ENCODE measurements at regions not wholly inside any gene's neighbourhood (a gene's known extent, or its start where the extent isn't known, plus 50 kb on each side); places are given as distances from the start of the nearest gene placed in this dataset.

- DNase-seq (ENCODE audit: low read depth), result no peak
These were observed 283.7 kb upstream of the NR4A3 start for GRCh38 chr9:99537996-99538395.

- no peak for DNase-seq (ENCODE audit: low read depth)
These were observed 277.2 kb upstream of the NR4A3 start for GRCh38 chr9:99544526-99544925.

GRCh38 chr9:99549441-99549840 is 272.2 kb upstream of the NR4A3 start:
- DNase-seq (ENCODE audit: low read depth), result no peak

- DNase-seq (ENCODE audit: low read depth), result no peak
These were observed 265.9 kb upstream of the NR4A3 start for GRCh38 chr9:99555792-99556191.

GRCh38 chr9:99556998-99557397 is 264.7 kb upstream of the NR4A3 start:
- no peak for DNase-seq (ENCODE audit: low read depth)

GRCh38 chr9:99557816-99558215 is 263.9 kb upstream of the NR4A3 start:
- no peak for DNase-seq (ENCODE audit: low read depth)

- no peak for DNase-seq (ENCODE audit: low read depth)
These were observed 261.9 kb upstream of the NR4A3 start for GRCh38 chr9:99559776-99560175.

GRCh38 chr9:99560561-99560960 is 261.1 kb upstream of the NR4A3 start:
- DNase-seq (ENCODE audit: low read depth), result no peak

- DNase-seq (ENCODE audit: low read depth), result no peak
These were observed 260.2 kb upstream of the NR4A3 start for GRCh38 chr9:99561509-99561917.

GRCh38 chr9:99561961-99562565 is 259.6 kb upstream of the NR4A3 start:
- no peak for DNase-seq (ENCODE audit: low read depth)

- no peak for DNase-seq (ENCODE audit: low read depth)
These were observed 258.3 kb upstream of the NR4A3 start for GRCh38 chr9:99563364-99563763.

GRCh38 chr9:99565203-99565602 is 256.5 kb upstream of the NR4A3 start:
- no peak for DNase-seq (ENCODE audit: low read depth)

- DNase-seq (ENCODE audit: low read depth), result no peak
These were observed 254.2 kb upstream of the NR4A3 start for GRCh38 chr9:99567436-99567835.

GRCh38 chr9:99569840-99570239 is 251.8 kb upstream of the NR4A3 start:
- no peak for DNase-seq (ENCODE audit: low read depth)

- no peak for DNase-seq (ENCODE audit: low read depth)
These were observed 249.1 kb upstream of the NR4A3 start for GRCh38 chr9:99572567-99572966.

GRCh38 chr9:99573085-99573484 is 248.6 kb upstream of the NR4A3 start:
- DNase-seq (ENCODE audit: low read depth), result no peak

GRCh38 chr9:99573886-99574285 is 247.8 kb upstream of the NR4A3 start:
- DNase-seq (ENCODE audit: low read depth), result no peak

- no peak for DNase-seq (ENCODE audit: low read depth)
These were observed 245.7 kb upstream of the NR4A3 start for GRCh38 chr9:99576002-99576401.

GRCh38 chr9:99576876-99577275 is 244.8 kb upstream of the NR4A3 start:
- DNase-seq (ENCODE audit: low read depth), result no peak

- DNase-seq (ENCODE audit: low read depth), result no peak
These were observed 244.3 kb upstream of the NR4A3 start for GRCh38 chr9:99577351-99577750.

GRCh38 chr9:99578666-99579065 is 243.0 kb upstream of the NR4A3 start:
- DNase-seq (ENCODE audit: low read depth), result no peak

GRCh38 chr9:99579964-99580363 is 241.7 kb upstream of the NR4A3 start:
- DNase-seq (ENCODE audit: low read depth), result no peak

- no peak for DNase-seq (ENCODE audit: low read depth)
These were observed 238.9 kb upstream of the NR4A3 start for GRCh38 chr9:99582814-99583213.

- DNase-seq (ENCODE audit: low read depth), result no peak
These were observed 233.4 kb upstream of the NR4A3 start for GRCh38 chr9:99588299-99588698.

GRCh38 chr9:99588747-99589146 is 232.9 kb upstream of the NR4A3 start:
- no peak for DNase-seq (ENCODE audit: low read depth)
